HepG2 (cell line): ENCODE measurements at regions not wholly inside any gene's neighbourhood (a gene's known extent, or its start where the extent isn't known, plus 50 kb on each side); places are given as distances from the start of the nearest gene placed in this dataset.

ENCODE experiments used
- ATAC-seq: fragments of 200-7000 bp; cut with Tn5 transposase; 3 replicates; pipeline ENCODE4 v1.9.1; 2020; ENCODE audit warnings: mild to moderate bottlenecking, moderate library complexity
- BruUV-seq: library from RNA; stranded (reverse); fragments of 400-500 nt; replicated peaks from 2 replicates; lab custom pipeline; 2021; lab: Mats Ljungman, UMichigan
- CTCF ChIA-PET: fragments of 300-600 bp; formaldehyde crosslinking; extraction: SDS; loops from one replicate; lab custom pipeline; 2021; ENCODE audit warnings: low total read pairs, inconsistent platforms, low intra/inter-chr PET ratio; lab: Yijun Ruan, JAX
- POLR2A ChIA-PET: fragments of 350-600 bp; sonication (Branson Sonifier 250); formaldehyde crosslinking; loops from one replicate; lab custom pipeline; 2020; ENCODE audit warnings: antibody characterized with exemption, inconsistent platforms; lab: Yijun Ruan, JAX
- DNase-seq: peaks from one replicate; pipeline ENCODE4 v3.0.0-alpha.2; 2015; ENCODE audit warnings: low spot score
- FAIRE-seq: peaks from 3 replicates; lab custom pipeline; 2011; peaks lifted over from hg19 to GRCh38; lab: Jason Lieb, UNC
- H2AFZ ChIP-seq: one replicate; pipeline ENCODE4 v1.6.1; 2011; ENCODE audit warnings: low read length, inconsistent platforms
- H3K27ac ChIP-seq: fragments of 300-600 bp; 3 replicates; pipeline ENCODE4 v1.8.0; 2011; ENCODE audit warnings: mixed run types, mild to moderate bottlenecking, mixed read lengths, low read length, inconsistent platforms; ENCODE audit not compliant: insufficient read depth; ENCODE audit errors: extremely low read length
- H3K27me3 ChIP-seq, 2 experiments: fragments of 200-600 bp in 1 of 2; 2 replicates in 1 of 2; 3 replicates in 1 of 2; pipeline versions ENCODE4 v1.6.0 to v1.8.0; 2011; ENCODE audit warnings: low read length in 2 of 2, mild to moderate bottlenecking in 2 of 2, moderate library complexity in 2 of 2, inconsistent platforms in 1 of 2; ENCODE audit not compliant: insufficient read depth in 2 of 2, control insufficient read depth in 1 of 2
- H3K36me3 ChIP-seq, 2 experiments: fragments of 200-600 bp in 1 of 2; replicated peaks in 1 of 2; 2 replicates in 1 of 2; 3 replicates in 1 of 2; pipeline versions ENCODE4 v1.5.1 to v1.8.0; 2011; ENCODE audit warnings: low read length in 2 of 2, inconsistent platforms in 1 of 2; ENCODE audit not compliant: insufficient read depth in 2 of 2, control insufficient read depth in 1 of 2
- H3K4me1 ChIP-seq: 2 replicates; pipeline ENCODE4 v1.5.1; 2012; ENCODE audit warnings: low read length, inconsistent platforms; ENCODE audit not compliant: insufficient read depth
- H3K4me2 ChIP-seq: 2 replicates; pipeline ENCODE4 v1.6.0; 2011; ENCODE audit warnings: low read depth, low read length, inconsistent platforms
- H3K4me3 ChIP-seq, 3 experiments: fragments of 200-600 bp in 1 of 3; sonication (generic), shearing (Covaris generic) in 1 of 3; replicated peaks in 1 of 3; 2 replicates each; pipeline ENCODE4 v1.5.1; 2011 to 2016; ENCODE audit warnings: low read length in 3 of 3, inconsistent platforms in 2 of 3, low read depth in 2 of 3, mild to moderate bottlenecking in 2 of 3, control low read depth in 1 of 3, mixed read lengths in 1 of 3; ENCODE audit not compliant: insufficient read depth in 1 of 3
- H3K79me2 ChIP-seq: one replicate; pipeline ENCODE4 v1.6.1; 2011; ENCODE audit warnings: low read length, inconsistent platforms; ENCODE audit not compliant: insufficient read depth
- H3K9ac ChIP-seq: 2 replicates; pipeline ENCODE4 v1.6.0; 2011; ENCODE audit warnings: mild to moderate bottlenecking, low read depth, low read length, inconsistent platforms; ENCODE audit not compliant: insufficient read depth
- H3K9me3 ChIP-seq: 2 replicates; pipeline ENCODE4 v1.5.1; 2012; ENCODE audit warnings: mild to moderate bottlenecking, low read length
- H4K20me1 ChIP-seq: 2 replicates; pipeline ENCODE4 v1.6.0; 2011; ENCODE audit warnings: inconsistent platforms, mild to moderate bottlenecking, low read length, moderate library complexity; ENCODE audit not compliant: insufficient read depth
- GZF1 ChIP-seq: sonication (generic); formaldehyde crosslinking; IDR thresholded peaks from 2 replicates; pipeline ENCODE4 v1.5.1; 2020; ENCODE audit warnings: mild to moderate bottlenecking, missing genetic modification reagents
- JDP2 ChIP-seq: sonication (generic); formaldehyde crosslinking; IDR thresholded peaks from 2 replicates; pipeline ENCODE4 v1.8.1; 2022; ENCODE audit warnings: missing genetic modification reagents, borderline replicate concordance
- NKX3-1 ChIP-seq: sonication (generic); formaldehyde crosslinking; IDR thresholded peaks from 2 replicates; pipeline ENCODE4 v1.5.0; 2020; ENCODE audit warnings: missing genetic modification reagents
- SOX6 ChIP-seq, 2 experiments: fragments of 450-650 bp in 1 of 2; sonication (generic) in 1 of 2; formaldehyde crosslinking in 1 of 2; IDR thresholded peaks; 2 replicates each; pipeline versions ENCODE4 v1.4.0 to v1.6.1; 2017 to 2020; ENCODE audit warnings: antibody characterized with exemption in 1 of 2, mild to moderate bottlenecking in 1 of 2, missing genetic modification reagents in 1 of 2
- ZKSCAN5 ChIP-seq: sonication (generic); formaldehyde crosslinking; IDR thresholded peaks from 2 replicates; pipeline ENCODE4 v1.5.1; 2020; ENCODE audit warnings: mild to moderate bottlenecking, missing genetic modification reagents
- ZNF432 ChIP-seq: sonication (generic); formaldehyde crosslinking; IDR thresholded peaks from 2 replicates; pipeline ENCODE4 v1.5.0; 2020; ENCODE audit warnings: missing genetic modification reagents, mild to moderate bottlenecking, borderline replicate concordance
- ZNF737 ChIP-seq: sonication (generic); formaldehyde crosslinking; IDR thresholded peaks from 2 replicates; pipeline ENCODE4 v1.5.0; 2020; ENCODE audit warnings: missing genetic modification reagents, mild to moderate bottlenecking, borderline replicate concordance
- ZNF766 ChIP-seq: sonication (generic); formaldehyde crosslinking; IDR thresholded peaks from 2 replicates; pipeline ENCODE4 v1.5.0; 2020; ENCODE audit warnings: missing genetic modification reagents, borderline replicate concordance
- ZNF780A ChIP-seq: sonication (generic); formaldehyde crosslinking; IDR thresholded peaks from 2 replicates; pipeline ENCODE4 v1.8.0; 2022; ENCODE audit warnings: mild to moderate bottlenecking, missing genetic modification reagents, moderate library complexity
- ZSCAN12 ChIP-seq: sonication (generic); formaldehyde crosslinking; IDR thresholded peaks from 2 replicates; pipeline ENCODE4 v1.9.0; 2021; ENCODE audit warnings: mild to moderate bottlenecking, missing genetic modification reagents
- ZSCAN20 ChIP-seq: sonication (generic); formaldehyde crosslinking; IDR thresholded peaks from 2 replicates; pipeline ENCODE4 v1.4.0; 2020; ENCODE audit warnings: missing genetic modification reagents, mild to moderate bottlenecking, borderline replicate concordance
- ZXDC ChIP-seq: sonication (generic); formaldehyde crosslinking; IDR thresholded peaks from 2 replicates; pipeline ENCODE4 v1.5.0; 2020; ENCODE audit warnings: mild to moderate bottlenecking, missing genetic modification reagents
- WGBS: methylation state at CpG from one replicate; pipeline ENCODE4 v1.1.6; 2017; ENCODE audit warnings: low lambda C conversion rate; 5-methylcytosine and 5-hydroxymethylcytosine counted together
- in situ Hi-C: cut with HindIII; loops from 2 replicates; pipeline ENCODE4 v1.10.0; 2017; ENCODE audit warnings: low pct_unique_long_range_greater_than_20kb; ENCODE audit not compliant: extremely low pct_ligation_motif_present
- intact Hi-C: fragments of 100-400 bp; cut with micrococcal nuclease; formaldehyde crosslinking; loops from one replicate; pipeline ENCODE4 v1.10.0; 2022; ENCODE audit not compliant: unreplicated experiment
- TF ChIP-seq, protein P1 (sequence below): sonication (generic); formaldehyde crosslinking; IDR thresholded peaks from 2 replicates; pipeline ENCODE4 v1.4.0; 2020; ENCODE audit warnings: missing genetic modification reagents, borderline replicate concordance

- H2AFZ ChIP-seq, result no peak overlapping the region
- intact Hi-C loops, result no loop called here
- ChIA-PET POLR2A (no interaction called here), CTCF (no interaction called here)
- no peak for ATAC-seq
- H3K4me1 ChIP-seq, result no peaks in the 10 kb centered on the region
- H3K27ac ChIP-seq, result no peak overlapping the region
- in situ Hi-C loops, result no loop called here
- no peak for FAIRE-seq
- no peaks in the 10 kb centered on the region for H3K79me2 ChIP-seq
- no peak for DNase-seq
- no peaks in the 10 kb centered on the region; a peak in 1 of 5 replicates for H3K27me3 ChIP-seq
- no peak overlapping the region for H3K4me3 ChIP-seq
- no peak overlapping the region for H3K4me2 ChIP-seq
- BruUV-seq, result no TSS peak
- WGBS, result 6% methylated on average over 2 of the region's 2 CpGs
- H3K9ac ChIP-seq, result no peak overlapping the region
- H3K9me3 ChIP-seq, result no peaks in the 10 kb centered on the region
- no peaks in the 10 kb centered on the region for H3K36me3 ChIP-seq
- no peaks in the 10 kb centered on the region for H4K20me1 ChIP-seq
- TF ChIP-seq ZNF737 (CRISPR knock-in tag) (no peak), ZKSCAN5 (CRISPR knock-in tag) (no peak), ZNF780A (CRISPR knock-in tag) (no peak), ZNF766 (CRISPR knock-in tag) (no peak), JDP2 (CRISPR knock-in tag) (no peak), SOX6 (IDR thresholded peaks at IDR 0.05) (no peak), SOX6 (CRISPR knock-in tag; IDR thresholded peaks at IDR 0.05) (no peak), ZSCAN20 (CRISPR knock-in tag) (no peak)
Observed at GRCh38 chr4:175905925-175906324, 93.9 kb upstream of the GPM6A start.

DNA sequence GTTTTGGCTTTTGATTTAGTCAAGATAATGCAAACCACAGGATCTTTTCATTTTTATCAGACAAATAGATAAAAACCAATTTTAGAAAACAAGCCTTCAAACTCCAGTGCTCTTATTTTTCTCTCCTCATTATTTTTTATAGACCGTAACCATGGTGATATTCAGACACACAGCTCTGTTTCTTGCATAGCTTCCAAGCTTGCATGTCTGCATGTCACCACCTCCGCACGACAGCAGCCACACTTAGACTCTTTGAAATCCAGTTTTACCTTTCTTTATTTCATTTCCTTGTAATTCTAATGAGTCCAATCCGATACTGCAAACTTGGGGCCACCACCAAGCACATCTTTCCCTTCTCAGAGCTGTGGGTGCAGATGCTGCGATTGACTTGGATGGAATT is 94.3 kb upstream of the GPM6A start:
- Histone ChIP-seq H3K4me3 (no peak overlapping the region), H3K4me2 (no peak overlapping the region), H3K27ac (no peak overlapping the region), H3K79me2 (no peaks in the 10 kb centered on the region), H3K9ac (no peak overlapping the region), H2AFZ (no peak overlapping the region), H3K27me3 (no peaks in the 10 kb centered on the region; a peak in 1 of 5 replicates), H3K36me3 (no peaks in the 10 kb centered on the region), H3K4me1 (no peaks in the 10 kb centered on the region), H3K9me3 (no peaks in the 10 kb centered on the region), H4K20me1 (no peaks in the 10 kb centered on the region)
- intact Hi-C loops, result no loop called here
- no TSS peak for BruUV-seq
- ATAC-seq (no peak), DNase-seq (no peak), FAIRE-seq (no peak)
- 3% methylated on average over 5 of the region's 5 CpGs for WGBS
- in situ Hi-C loops, result no loop called here
- ChIA-PET POLR2A (no interaction called here), CTCF (no interaction called here)
- TF ChIP-seq ZXDC (CRISPR knock-in tag) (no peak), GZF1 (no peak), ZNF432 (CRISPR knock-in tag) (no peak), NKX3-1 (CRISPR knock-in tag) (no peak), ZSCAN12 (CRISPR knock-in tag) (no peak)
- TF ChIP-seq, protein P1, sequence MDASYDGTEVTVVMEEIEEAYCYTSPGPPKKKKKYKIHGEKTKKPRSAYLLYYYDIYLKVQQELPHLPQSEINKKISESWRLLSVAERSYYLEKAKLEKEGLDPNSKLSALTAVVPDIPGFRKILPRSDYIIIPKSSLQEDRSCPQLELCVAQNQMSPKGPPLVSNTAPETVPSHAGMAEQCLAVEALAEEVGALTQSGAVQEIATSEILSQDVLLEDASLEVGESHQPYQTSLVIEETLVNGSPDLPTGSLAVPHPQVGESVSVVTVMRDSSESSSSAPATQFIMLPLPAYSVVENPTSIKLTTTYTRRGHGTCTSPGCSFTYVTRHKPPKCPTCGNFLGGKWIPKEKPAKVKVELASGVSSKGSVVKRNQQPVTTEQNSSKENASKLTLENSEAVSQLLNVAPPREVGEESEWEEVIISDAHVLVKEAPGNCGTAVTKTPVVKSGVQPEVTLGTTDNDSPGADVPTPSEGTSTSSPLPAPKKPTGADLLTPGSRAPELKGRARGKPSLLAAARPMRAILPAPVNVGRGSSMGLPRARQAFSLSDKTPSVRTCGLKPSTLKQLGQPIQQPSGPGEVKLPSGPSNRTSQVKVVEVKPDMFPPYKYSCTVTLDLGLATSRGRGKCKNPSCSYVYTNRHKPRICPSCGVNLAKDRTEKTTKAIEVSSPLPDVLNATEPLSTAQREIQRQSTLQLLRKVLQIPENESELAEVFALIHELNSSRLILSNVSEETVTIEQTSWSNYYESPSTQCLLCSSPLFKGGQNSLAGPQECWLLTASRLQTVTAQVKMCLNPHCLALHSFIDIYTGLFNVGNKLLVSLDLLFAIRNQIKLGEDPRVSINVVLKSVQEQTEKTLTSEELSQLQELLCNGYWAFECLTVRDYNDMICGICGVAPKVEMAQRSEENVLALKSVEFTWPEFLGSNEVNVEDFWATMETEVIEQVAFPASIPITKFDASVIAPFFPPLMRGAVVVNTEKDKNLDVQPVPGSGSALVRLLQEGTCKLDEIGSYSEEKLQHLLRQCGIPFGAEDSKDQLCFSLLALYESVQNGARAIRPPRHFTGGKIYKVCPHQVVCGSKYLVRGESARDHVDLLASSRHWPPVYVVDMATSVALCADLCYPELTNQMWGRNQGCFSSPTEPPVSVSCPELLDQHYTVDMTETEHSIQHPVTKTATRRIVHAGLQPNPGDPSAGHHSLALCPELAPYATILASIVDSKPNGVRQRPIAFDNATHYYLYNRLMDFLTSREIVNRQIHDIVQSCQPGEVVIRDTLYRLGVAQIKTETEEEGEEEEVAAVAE (CRISPR knock-in tag), result no peak
